ENCODE measurements at regions not wholly inside any gene's neighbourhood (a gene's known extent, or its start where the extent isn't known, plus 50 kb on each side); places are given as distances from the start of the nearest gene placed in this dataset.
"Not testable (repeated sequence)": the region's sequence is repeated elsewhere in the genome, so short reads cannot be mapped to it uniquely, and the experiment has no call there.

GRCh38 chrX:122641826-122642225 lies 542.3 kb upstream of the GRIA3 start:
- no peak overlapping the region for H3K4me3 Mint-ChIP-seq
- peaks cover 0 to 5% (median 2%) of the 10 kb centered on the region in 7 donors for H3K9me3 Mint-ChIP-seq
- intact Hi-C loops (cut with micrococcal nuclease) = no loop called here
- no peak for DNase-seq
- H3K4me1 Mint-ChIP-seq = no peaks in the 10 kb centered on the region
- H3K9me3 ChIP-seq (replicated peaks in 1 of 2; ENCODE audit: control insufficient read depth in 1 of 2, insufficient read depth in 1 of 2, low read length in 2 of 2) = peaks cover 0 to 5% of the 10 kb centered on the region in 2 donors
- H3K27ac Mint-ChIP-seq = no peak overlapping the region
- H3K4me1 ChIP-seq (ENCODE audit: control insufficient read depth in 1 of 2, insufficient read depth in 2 of 2, low read length in 2 of 2) = no peaks in the 10 kb centered on the region
- WGBS (ENCODE audit: insufficient coverage) = no CpG with 5 or more reads among the region's 4 CpGs
- no peaks in the 10 kb centered on the region for H3K36me3 Mint-ChIP-seq
- H3K27me3 Mint-ChIP-seq (ENCODE audit: low read depth in 3 of 3) = no peaks in the 10 kb centered on the region
- no peak overlapping the region for H2AFZ ChIP-seq (ENCODE audit: insufficient read depth, low read depth, low read length, poor library complexity, severe bottlenecking)
- H3K27ac ChIP-seq (ENCODE audit: low read depth in 1 of 2, low read length in 2 of 2) = no peak overlapping the region
- H3K4me2 ChIP-seq (replicated peaks; ENCODE audit: extremely low read depth, low read length, poor library complexity, severe bottlenecking) = no peak overlapping the region
- H3K27me3 ChIP-seq (ENCODE audit: control insufficient read depth in 2 of 2, insufficient read depth in 2 of 2, low read length in 2 of 2) = no peaks in the 10 kb centered on the region
- H3K36me3 ChIP-seq (replicated peaks in 1 of 2; ENCODE audit: control insufficient read depth in 1 of 2, insufficient read depth in 2 of 2, low read length in 2 of 2) = no peaks in the 10 kb centered on the region
- TF ChIP-seq CTCF (IDR thresholded peaks at IDR 0.05) = no peak
- H3K79me2 ChIP-seq (ENCODE audit: insufficient read depth, low read length) = no peaks in the 10 kb centered on the region
- no peaks in the 10 kb centered on the region for H4K20me1 ChIP-seq (ENCODE audit: insufficient read depth, low read length)
- H3K9ac ChIP-seq (ENCODE audit: insufficient read depth, low read length, poor library complexity, severe bottlenecking) = no peak overlapping the region
- H3K4me3 ChIP-seq (replicated peaks in 1 of 3; ENCODE audit: low read depth in 2 of 3, low read length in 3 of 3) = no peak overlapping the region

GRCh38 chrX:122655256-122655655 lies 528.8 kb upstream of the GRIA3 start:
- H3K9ac ChIP-seq (ENCODE audit: insufficient read depth, low read length, poor library complexity, severe bottlenecking); H3K27ac ChIP-seq (ENCODE audit: low read depth in 1 of 2, low read length in 2 of 2); H4K20me1 ChIP-seq (ENCODE audit: insufficient read depth, low read length); H3K4me1 ChIP-seq (ENCODE audit: control insufficient read depth in 1 of 2, insufficient read depth in 2 of 2, low read length in 2 of 2); H3K27me3 Mint-ChIP-seq (ENCODE audit: low read depth in 3 of 3); H3K4me1 Mint-ChIP-seq; H3K79me2 ChIP-seq (ENCODE audit: insufficient read depth, low read length); H3K36me3 ChIP-seq (replicated peaks in 1 of 2; ENCODE audit: control insufficient read depth in 1 of 2, insufficient read depth in 2 of 2, low read length in 2 of 2); H3K9me3 Mint-ChIP-seq; H3K27ac Mint-ChIP-seq; DNase-seq; H3K4me3 Mint-ChIP-seq; H2AFZ ChIP-seq (ENCODE audit: insufficient read depth, low read depth, low read length, poor library complexity, severe bottlenecking); H3K27me3 ChIP-seq (ENCODE audit: control insufficient read depth in 2 of 2, insufficient read depth in 2 of 2, low read length in 2 of 2); H3K36me3 Mint-ChIP-seq; H3K9me3 ChIP-seq (replicated peaks in 1 of 2; ENCODE audit: control insufficient read depth in 1 of 2, insufficient read depth in 1 of 2, low read length in 2 of 2); intact Hi-C loops (cut with micrococcal nuclease); H3K4me3 ChIP-seq (replicated peaks in 1 of 3; ENCODE audit: low read depth in 2 of 3, low read length in 3 of 3); H3K4me2 ChIP-seq (replicated peaks; ENCODE audit: extremely low read depth, low read length, poor library complexity, severe bottlenecking): not testable (repeated sequence)
- WGBS (ENCODE audit: insufficient coverage) = no CpG with 5 or more reads among the region's 16 CpGs

All from CD14-positive monocyte (primary cell).